ENCODE measurements at regions not wholly inside any gene's neighbourhood (a gene's known extent, or its start where the extent isn't known, plus 50 kb on each side); places are given as distances from the start of the nearest gene placed in this dataset.
A peak's percentile ranks its signal among the peaks of the same experiment; 100 is the strongest.

GRCh38 chr14:89543425-89543790 lies 126.4 kb upstream of the FOXN3 start:
- H3K4me3 Mint-ChIP-seq: no peak overlapping the region
- no peaks in the 10 kb centered on the region for H3K27me3 Mint-ChIP-seq
- no peak for DNase-seq
- peaks cover 47% of the 10 kb centered on the region for H3K4me1 Mint-ChIP-seq
- no peak overlapping the region for H3K27ac Mint-ChIP-seq
- H3K36me3 Mint-ChIP-seq: peaks cover 17% of the 10 kb centered on the region
- no peaks in the 10 kb centered on the region for H3K9me3 Mint-ChIP-seq

DNA sequence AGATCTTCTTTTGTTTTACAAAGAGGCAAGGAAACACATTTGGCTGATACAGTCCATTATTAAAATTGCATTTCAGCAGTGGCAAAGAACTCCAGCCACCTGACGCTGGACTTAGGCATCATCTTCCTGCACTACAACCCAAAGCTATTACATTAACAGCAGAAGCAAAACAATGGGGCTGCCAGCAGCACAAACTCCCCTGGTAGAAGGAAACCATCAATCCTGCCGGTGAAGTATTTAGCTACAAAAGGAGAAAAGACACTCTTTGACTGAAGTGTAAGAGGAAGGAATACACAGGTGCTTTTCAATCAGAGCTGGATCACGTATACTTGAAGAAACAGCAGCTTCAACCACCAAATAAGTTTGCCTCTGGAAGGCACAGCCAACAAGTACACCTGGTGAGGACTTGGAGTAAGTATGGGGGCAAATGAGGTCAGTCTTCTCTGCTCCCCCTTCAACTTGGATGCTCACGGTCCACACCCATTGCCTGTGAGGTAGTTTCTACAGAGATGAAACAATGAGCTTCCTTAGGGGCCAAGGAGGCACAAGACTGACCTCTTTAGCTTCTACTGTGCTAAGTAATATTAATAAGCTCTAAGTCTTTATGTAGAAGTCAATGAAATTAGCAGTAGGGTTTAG lies 125.9 kb upstream of the FOXN3 start:
- H3K4me3 Mint-ChIP-seq: peak overlapping the region; percentile 43
- no peaks in the 10 kb centered on the region for H3K9me3 Mint-ChIP-seq
- no peaks in the 10 kb centered on the region for H3K27me3 Mint-ChIP-seq
- peaks cover 20% of the 10 kb centered on the region for H3K36me3 Mint-ChIP-seq
- DNase-seq: no peak
- H3K4me1 Mint-ChIP-seq: peaks cover 50% of the 10 kb centered on the region
- no peak overlapping the region for H3K27ac Mint-ChIP-seq

GRCh38 chr14:89540830-89541470 lies 123.9 kb upstream of the FOXN3 start:
- DNase-seq: no peak
- Mint-ChIP-seq H3K27ac (no peak overlapping the region), H3K4me1 (peaks cover 53% of the 10 kb centered on the region), H3K4me3 (no peak overlapping the region), H3K27me3 (no peaks in the 10 kb centered on the region), H3K9me3 (no peaks in the 10 kb centered on the region), H3K36me3 (peaks cover 25% of the 10 kb centered on the region)

DNA sequence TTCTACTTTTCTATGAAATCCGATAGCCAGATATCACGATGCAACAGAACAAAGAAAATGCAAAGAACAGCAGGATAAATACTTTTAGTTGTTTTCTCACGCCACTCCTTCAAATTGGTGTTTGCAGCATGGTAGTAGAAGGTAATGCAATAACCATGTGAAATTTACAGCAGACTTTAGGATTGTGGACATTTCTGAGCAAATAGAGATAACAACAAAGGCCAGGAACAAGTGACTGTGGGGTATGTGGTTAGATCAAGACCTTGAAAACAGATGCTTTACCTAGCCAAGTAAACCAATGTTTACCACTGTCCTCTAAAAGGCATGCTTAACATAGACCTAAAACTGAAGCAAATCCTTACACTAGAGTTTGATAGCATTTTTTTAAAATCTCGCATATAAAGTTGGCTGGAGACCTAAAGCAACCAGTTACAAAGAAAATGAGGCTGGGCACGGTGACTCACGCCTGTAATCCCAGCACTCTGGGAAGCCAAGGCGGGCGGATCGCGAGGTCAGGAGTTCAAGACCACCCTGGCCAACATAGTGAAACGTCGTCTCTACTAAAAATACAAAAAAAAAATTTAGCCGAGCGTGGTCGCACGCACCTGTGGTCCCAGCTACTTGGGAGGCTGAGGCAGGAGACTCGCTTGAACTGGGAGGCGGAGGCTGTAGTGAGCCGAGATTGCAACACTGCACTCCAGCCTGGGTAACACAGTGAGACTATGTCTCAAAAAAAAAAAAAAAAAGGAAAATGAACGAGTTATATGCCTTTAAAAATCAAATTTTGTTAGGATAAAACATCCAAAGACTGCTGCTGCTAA lies 123.2 kb upstream of the FOXN3 start:
- Mint-ChIP-seq H3K27ac (no peak overlapping the region), H3K4me3 (no peak overlapping the region), H3K4me1 (peaks cover 54% of the 10 kb centered on the region), H3K36me3 (peaks cover 25% of the 10 kb centered on the region), H3K9me3 (no peaks in the 10 kb centered on the region), H3K27me3 (no peaks in the 10 kb centered on the region)
- no peak for DNase-seq

- Mint-ChIP-seq H3K4me1 (peaks cover 47% of the 10 kb centered on the region), H3K27ac (no peak overlapping the region), H3K27me3 (no peaks in the 10 kb centered on the region), H3K36me3 (peaks cover 37% of the 10 kb centered on the region), H3K4me3 (no peak overlapping the region), H3K9me3 (no peaks in the 10 kb centered on the region)
- DNase-seq: no peak
Measured at GRCh38 chr14:89537911-89538310, 120.9 kb upstream of the FOXN3 start.

DNA sequence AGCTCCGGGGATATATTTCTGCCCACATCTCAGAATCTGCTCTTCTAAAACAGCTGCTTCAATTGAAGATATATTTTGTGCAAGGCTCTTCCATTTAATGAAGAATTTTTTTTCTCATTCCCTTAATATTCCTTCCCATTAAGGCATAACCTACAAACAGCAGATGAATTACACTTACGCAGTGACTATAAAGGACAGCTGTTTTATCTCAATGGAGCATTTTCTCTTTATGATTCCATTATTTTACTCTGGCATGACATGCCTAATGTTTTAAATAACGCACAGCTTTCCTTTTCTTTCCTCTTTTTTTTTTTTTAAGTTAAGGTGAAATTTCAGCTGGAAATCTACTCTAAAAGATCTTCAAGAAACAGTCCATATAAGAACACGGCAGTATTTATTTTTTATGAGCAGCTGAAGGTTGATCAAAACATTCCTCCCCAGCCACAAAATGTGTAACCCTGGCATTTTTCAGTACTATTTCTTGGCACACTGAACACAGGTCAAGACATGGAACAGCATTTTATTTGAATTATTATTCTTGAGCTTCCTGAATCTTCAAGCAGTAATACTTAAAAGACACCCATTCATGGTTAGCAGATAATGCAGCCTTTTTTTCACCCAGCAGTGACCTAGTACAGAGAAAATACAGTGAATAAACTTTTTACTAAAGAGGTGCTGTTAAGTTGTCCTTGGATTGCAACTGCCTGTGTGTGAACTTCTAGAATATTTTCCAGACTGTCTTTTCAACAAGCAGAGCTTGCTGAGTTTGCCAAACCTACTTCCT lies 118.1 kb upstream of the FOXN3 start:
- peaks cover 33% of the 10 kb centered on the region for H3K36me3 Mint-ChIP-seq
- H3K27me3 Mint-ChIP-seq: no peaks in the 10 kb centered on the region
- no peak for DNase-seq
- H3K9me3 Mint-ChIP-seq: peaks cover 2% of the 10 kb centered on the region
- H3K4me1 Mint-ChIP-seq: peaks cover 35% of the 10 kb centered on the region
- no peak overlapping the region for H3K4me3 Mint-ChIP-seq
- no peak overlapping the region for H3K27ac Mint-ChIP-seq

- DNase-seq: no peak
- no peak overlapping the region for H3K4me3 Mint-ChIP-seq
- peaks cover 33% of the 10 kb centered on the region for H3K36me3 Mint-ChIP-seq
- H3K4me1 Mint-ChIP-seq: peaks cover 25% of the 10 kb centered on the region
- peaks cover 5% of the 10 kb centered on the region for H3K9me3 Mint-ChIP-seq
- H3K27ac Mint-ChIP-seq: no peak overlapping the region
- H3K27me3 Mint-ChIP-seq: no peaks in the 10 kb centered on the region
Measured at GRCh38 chr14:89533766-89534165, 116.7 kb upstream of the FOXN3 start.

DNA sequence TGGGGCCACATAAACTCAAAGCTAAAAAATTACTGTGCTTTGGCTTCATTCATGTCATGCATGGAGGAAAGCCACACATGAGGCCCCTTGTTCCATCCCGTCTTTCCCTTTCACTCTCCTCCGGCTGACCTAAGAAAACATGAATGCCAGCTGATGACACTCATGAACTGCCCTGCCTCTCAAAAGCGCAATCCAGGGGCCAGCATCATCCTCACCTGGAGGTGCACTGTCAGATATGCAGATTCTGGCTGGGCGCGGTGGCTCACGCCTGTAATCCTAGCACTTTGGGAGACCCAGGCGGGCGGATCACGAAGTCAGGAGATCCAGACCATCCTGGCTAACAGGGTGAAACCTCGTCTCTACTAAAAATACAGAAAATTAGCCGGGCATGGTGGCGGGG lies 116.1 kb upstream of the FOXN3 start:
- peaks cover 36% of the 10 kb centered on the region for H3K36me3 Mint-ChIP-seq
- peaks cover 24% of the 10 kb centered on the region for H3K4me1 Mint-ChIP-seq
- no peak for DNase-seq
- peak overlapping the region; percentile 35 for H3K27ac Mint-ChIP-seq
- peaks cover 8% of the 10 kb centered on the region for H3K9me3 Mint-ChIP-seq
- H3K27me3 Mint-ChIP-seq: no peaks in the 10 kb centered on the region
- H3K4me3 Mint-ChIP-seq: no peak overlapping the region

GRCh38 chr14:89531661-89532335 lies 114.8 kb upstream of the FOXN3 start:
- Mint-ChIP-seq H3K4me3 (no peak overlapping the region), H3K9me3 (peaks cover 15% of the 10 kb centered on the region), H3K36me3 (peaks cover 34% of the 10 kb centered on the region), H3K27ac (no peak overlapping the region), H3K27me3 (no peaks in the 10 kb centered on the region), H3K4me1 (peaks cover 18% of the 10 kb centered on the region)
- DNase-seq: no peak

DNA sequence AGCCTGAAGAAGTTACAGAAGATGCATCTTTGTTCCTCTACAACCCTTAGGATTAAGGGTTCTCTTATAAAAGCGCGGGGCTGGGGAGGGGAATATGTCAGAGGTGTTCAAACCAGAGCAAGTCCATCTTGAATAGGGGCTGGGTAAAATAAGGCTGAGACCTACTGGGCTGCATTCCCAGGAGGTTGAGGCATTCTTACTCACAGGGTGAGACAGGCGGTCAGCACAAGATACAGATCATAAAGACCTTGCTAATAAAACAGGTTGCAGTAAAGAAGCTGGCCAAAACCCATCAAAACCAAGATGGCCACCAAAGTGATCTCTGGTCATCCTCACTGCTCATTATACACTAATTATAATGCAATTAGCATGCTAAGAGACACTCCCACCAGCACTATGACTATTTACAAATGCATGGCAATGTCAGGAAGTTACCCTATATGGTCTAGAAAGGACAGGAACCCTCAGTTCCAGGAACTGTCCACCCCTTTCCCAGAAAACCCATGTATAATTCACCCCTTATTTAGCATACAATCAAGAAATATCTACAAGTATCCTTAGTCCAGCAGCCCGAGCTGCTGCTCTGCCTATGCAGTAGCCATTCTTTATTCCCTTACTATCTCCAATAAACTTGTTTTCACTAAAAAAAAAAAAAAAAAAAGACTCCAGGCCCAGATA lies 108.1 kb upstream of the FOXN3 start:
- H3K4me3 Mint-ChIP-seq: no peak overlapping the region
- no peak overlapping the region for H3K27ac Mint-ChIP-seq
- H3K4me1 Mint-ChIP-seq: peaks cover 12% of the 10 kb centered on the region
- H3K27me3 Mint-ChIP-seq: no peaks in the 10 kb centered on the region
- H3K9me3 Mint-ChIP-seq: peaks cover 35% of the 10 kb centered on the region
- H3K36me3 Mint-ChIP-seq: peaks cover 60% of the 10 kb centered on the region
- DNase-seq: no peak

GRCh38 chr14:89524412-89524811 lies 107.4 kb upstream of the FOXN3 start:
- no peak for DNase-seq
- H3K9me3 Mint-ChIP-seq: peaks cover 33% of the 10 kb centered on the region
- no peak overlapping the region for H3K4me3 Mint-ChIP-seq
- H3K27ac Mint-ChIP-seq: no peak overlapping the region
- H3K4me1 Mint-ChIP-seq: peaks cover 12% of the 10 kb centered on the region
- no peaks in the 10 kb centered on the region for H3K27me3 Mint-ChIP-seq
- H3K36me3 Mint-ChIP-seq: peaks cover 58% of the 10 kb centered on the region

GRCh38 chr14:89521988-89522387 lies 105.0 kb upstream of the FOXN3 start:
- no peak for DNase-seq
- peaks cover 24% of the 10 kb centered on the region for H3K9me3 Mint-ChIP-seq
- H3K27me3 Mint-ChIP-seq: no peaks in the 10 kb centered on the region
- no peak overlapping the region for H3K27ac Mint-ChIP-seq
- no peak overlapping the region for H3K4me3 Mint-ChIP-seq
- H3K36me3 Mint-ChIP-seq: peaks cover 57% of the 10 kb centered on the region
- peaks cover 24% of the 10 kb centered on the region for H3K4me1 Mint-ChIP-seq

DNA sequence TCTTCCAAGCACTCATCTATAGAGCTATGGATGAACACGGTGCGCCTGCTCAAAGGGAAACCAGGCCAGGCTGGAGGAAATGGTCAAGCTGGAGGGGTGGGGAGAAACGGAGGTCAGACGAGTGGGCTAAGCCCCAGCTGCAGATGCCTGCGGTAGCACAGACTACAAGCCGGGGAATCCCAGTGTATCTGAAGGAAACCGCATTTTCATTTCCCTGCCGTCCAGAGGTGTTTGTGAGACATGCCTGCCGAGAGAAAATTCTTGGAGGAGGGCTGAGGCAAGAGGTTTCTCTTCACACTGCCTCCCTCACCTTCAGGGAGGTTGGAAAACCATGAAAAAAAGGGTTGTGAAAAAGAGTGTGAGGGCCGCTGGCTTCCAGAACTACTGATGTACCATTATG lies 102.0 kb upstream of the FOXN3 start:
- H3K27me3 Mint-ChIP-seq: no peaks in the 10 kb centered on the region
- peaks cover 19% of the 10 kb centered on the region for H3K4me1 Mint-ChIP-seq
- peaks cover 11% of the 10 kb centered on the region for H3K9me3 Mint-ChIP-seq
- no peak overlapping the region for H3K4me3 Mint-ChIP-seq
- no peak overlapping the region for H3K27ac Mint-ChIP-seq
- H3K36me3 Mint-ChIP-seq: peaks cover 47% of the 10 kb centered on the region
- no peak for DNase-seq

DNA sequence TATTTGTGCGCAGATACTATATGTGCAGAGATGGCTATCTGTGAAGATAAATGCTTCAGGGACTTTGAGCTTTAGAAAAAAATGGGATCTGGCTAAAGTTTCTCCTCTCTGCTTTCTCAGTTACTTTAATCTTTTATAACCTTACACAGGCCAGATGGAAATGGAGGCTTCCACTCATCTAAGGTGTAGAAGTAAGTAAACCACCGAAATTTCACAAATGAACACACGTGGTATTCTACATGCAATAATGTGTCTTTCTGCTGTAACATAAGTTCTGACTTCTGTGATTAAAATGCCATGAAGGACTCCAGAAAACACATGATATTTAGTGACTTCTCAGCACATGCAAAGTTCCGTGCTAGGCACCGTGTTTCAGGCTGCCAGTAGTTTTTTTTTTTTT lies 99.1 kb upstream of the FOXN3 start:
- peaks cover 41% of the 10 kb centered on the region for H3K36me3 Mint-ChIP-seq
- DNase-seq: no peak
- no peak overlapping the region for H3K4me3 Mint-ChIP-seq
- H3K27me3 Mint-ChIP-seq: no peaks in the 10 kb centered on the region
- H3K9me3 Mint-ChIP-seq: peaks cover 2% of the 10 kb centered on the region
- peaks cover 35% of the 10 kb centered on the region for H3K4me1 Mint-ChIP-seq
- no peak overlapping the region for H3K27ac Mint-ChIP-seq
